Lower leg skin (tissue), 3 donors: ENCODE measurements at regions not wholly inside any gene's neighbourhood (a gene's known extent, or its start where the extent isn't known, plus 50 kb on each side); places are given as distances from the start of the nearest gene placed in this dataset.

Experiments
- CTCF ChIP-seq, 3 donors: fragments of 450-650 bp; IDR thresholded peaks; one replicate each; pipeline ENCODE4 v1.5.1; 2016; ENCODE audit warnings: antibody characterized with exemption in 3 of 3, mild to moderate bottlenecking in 3 of 3, moderate library complexity in 2 of 3
- POLR2A ChIP-seq, 2 donors: fragments of 450-650 bp; IDR thresholded peaks; one replicate each; pipeline ENCODE4 v1.6.1; 2016 to 2017; ENCODE audit warnings: antibody characterized with exemption in 2 of 2, mild to moderate bottlenecking in 1 of 2, moderate library complexity in 1 of 2

- TF ChIP-seq CTCF (IDR thresholded peaks at IDR 0.05) (no peak), POLR2A (IDR thresholded peaks at IDR 0.05) (no peak)
These were observed 580.0 kb upstream of the ARRDC3 start for GRCh38 chr5:91963166-91963565.
